Neuronal stem cell (in vitro differentiated cells): ENCODE measurements at regions not wholly inside any gene's neighbourhood (a gene's known extent, or its start where the extent isn't known, plus 50 kb on each side); places are given as distances from the start of the nearest gene placed in this dataset.

Source experiments
- DNase-seq: peaks from one replicate; pipeline ENCODE4 v3.0.0-alpha.2; 2013; ENCODE audit warnings: low spot score
- H2AFZ ChIP-seq: one replicate; pipeline ENCODE4 v1.6.1; 2013; ENCODE audit warnings: mild to moderate bottlenecking, low read length, inconsistent platforms
- H2AK5ac ChIP-seq: 2 replicates; pipeline ENCODE4 v1.6.1; 2013; ENCODE audit warnings: low read depth, mild to moderate bottlenecking, inconsistent platforms, low read length, moderate library complexity, mixed read lengths
- H2BK120ac ChIP-seq: 2 replicates; pipeline ENCODE4 v1.6.1; 2013; ENCODE audit warnings: low read depth, mild to moderate bottlenecking, inconsistent platforms, low read length, moderate library complexity, mixed read lengths
- H2BK12ac ChIP-seq: one replicate; pipeline ENCODE4 v1.6.1; 2013; ENCODE audit warnings: low read length, inconsistent platforms
- H2BK15ac ChIP-seq: 2 replicates; pipeline ENCODE4 v1.6.1; 2013; ENCODE audit warnings: mild to moderate bottlenecking, low read length, inconsistent platforms, mixed read lengths
- H2BK5ac ChIP-seq: one replicate; pipeline ENCODE4 v1.6.1; 2013; ENCODE audit warnings: inconsistent platforms, mild to moderate bottlenecking, low read length, moderate library complexity
- H3K14ac ChIP-seq: one replicate; pipeline ENCODE4 v1.6.1; 2013; ENCODE audit warnings: low read length, inconsistent platforms
- H3K18ac ChIP-seq: 2 replicates; pipeline ENCODE4 v1.6.1; 2013; ENCODE audit warnings: low read length, inconsistent platforms
- H3K23ac ChIP-seq: 2 replicates; pipeline ENCODE4 v1.6.1; 2013; ENCODE audit warnings: low read depth, mild to moderate bottlenecking, mixed read lengths, low read length, inconsistent platforms; ENCODE audit not compliant: poor library complexity
- H3K27ac ChIP-seq: replicated peaks from 3 replicates; pipeline ENCODE4 v1.5.1; 2013; ENCODE audit warnings: low read length, inconsistent platforms
- H3K27me3 ChIP-seq, 3 experiments: 2 replicates each; pipeline ENCODE4 v1.6.1; 2013; ENCODE audit warnings: low read length in 3 of 3, mild to moderate bottlenecking in 2 of 3, inconsistent platforms in 1 of 3, low read depth in 1 of 3, mixed read lengths in 1 of 3, moderate library complexity in 1 of 3; ENCODE audit not compliant: control insufficient read depth in 3 of 3, insufficient read depth in 3 of 3
- H3K36me3 ChIP-seq, 2 donors: replicated peaks in 1 of 2; 2 replicates each; pipeline ENCODE4 v1.6.1; 2013; ENCODE audit warnings: low read length in 2 of 2; ENCODE audit not compliant: control insufficient read depth in 2 of 2, insufficient read depth in 2 of 2
- H3K4ac ChIP-seq: 2 replicates; pipeline ENCODE4 v1.6.1; 2013; ENCODE audit warnings: inconsistent platforms, mild to moderate bottlenecking, low read length, moderate library complexity
- H3K4me1 ChIP-seq, 2 donors: 1 replicate in 1 of 2; 2 replicates in 1 of 2; pipeline ENCODE4 v1.6.1; 2013; ENCODE audit warnings: low read length in 2 of 2, low read depth in 1 of 2; ENCODE audit not compliant: control insufficient read depth in 2 of 2, insufficient read depth in 1 of 2
- H3K4me2 ChIP-seq: one replicate; pipeline ENCODE4 v1.6.1; 2013; ENCODE audit warnings: mild to moderate bottlenecking, low read length, inconsistent platforms; ENCODE audit not compliant: insufficient read depth, poor library complexity, severe bottlenecking
- H3K4me3 ChIP-seq, 2 donors: 2 replicates each; pipeline ENCODE4 v1.5.1; 2013; ENCODE audit warnings: low read length in 2 of 2, mild to moderate bottlenecking in 2 of 2, inconsistent platforms in 1 of 2, moderate library complexity in 1 of 2
- H3K79me1 ChIP-seq: one replicate; pipeline ENCODE4 v1.6.1; 2013; ENCODE audit warnings: low read depth, mild to moderate bottlenecking, inconsistent platforms, low read length, moderate library complexity
- H3K9ac ChIP-seq: one replicate; pipeline ENCODE4 v1.6.1; 2013; ENCODE audit warnings: mild to moderate bottlenecking, low read depth, low read length, inconsistent platforms; ENCODE audit not compliant: poor library complexity
- H3K9me3 ChIP-seq, 2 donors: replicated peaks in 1 of 2; 2 replicates each; pipeline versions ENCODE3 to v1.6.1; 2013; ENCODE audit warnings: low read length in 2 of 2, mild to moderate bottlenecking in 2 of 2, inconsistent platforms in 1 of 2, low read depth in 1 of 2, mixed read lengths in 1 of 2, moderate library complexity in 1 of 2; ENCODE audit not compliant: control insufficient read depth in 2 of 2, insufficient read depth in 1 of 2
- H4K8ac ChIP-seq: one replicate; pipeline ENCODE4 v1.6.1; 2013; ENCODE audit warnings: low read depth, mild to moderate bottlenecking, inconsistent platforms, low read length, moderate library complexity
- H4K91ac ChIP-seq: one replicate; pipeline ENCODE4 v1.6.1; 2013; ENCODE audit warnings: low read length, low read depth, mild to moderate bottlenecking, inconsistent platforms; ENCODE audit not compliant: poor library complexity
- WGBS, 2 donors: extraction: QIAGEN DNeasy Blood & Tissue Kit; methylation state at CpG; one replicate each; pipeline ENCODE4 v1.1.7; 2013; ENCODE audit warnings: missing lambda C conversion rate in 2 of 2, mixed read lengths in 1 of 2; ENCODE audit not compliant: insufficient read length in 2 of 2, insufficient replicate concordance in 1 of 2; ENCODE audit errors: extremely low coverage in 2 of 2; 5-methylcytosine and 5-hydroxymethylcytosine counted together

DNA sequence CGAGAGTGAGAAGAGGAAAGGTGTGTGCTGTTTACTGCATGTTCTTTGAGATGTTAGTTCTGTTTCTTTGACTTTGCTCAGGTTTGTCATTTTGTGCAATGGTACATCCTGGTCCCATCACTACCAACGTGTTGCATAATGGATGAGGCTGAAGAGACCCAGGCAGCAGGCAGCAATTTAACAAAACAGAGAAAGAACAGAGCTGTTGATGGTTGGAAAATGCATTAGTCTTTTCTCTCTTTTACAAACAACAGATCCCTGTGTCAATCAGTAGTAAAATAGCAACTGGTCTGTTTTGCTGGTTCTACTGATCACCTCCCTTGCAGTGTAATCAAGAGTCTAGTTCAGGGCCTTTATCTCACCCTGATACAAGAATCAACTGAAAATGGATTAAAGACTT, 64.8 kb upstream of the LIMCH1 start:
- Histone ChIP-seq H3K27ac (no peak overlapping the region), H4K91ac (no peak overlapping the region), H3K9me3 (no peaks in the 10 kb centered on the region), H3K4me2 (no peak overlapping the region), H3K18ac (no peak overlapping the region), H3K27me3 (no peaks in the 10 kb centered on the region), H2AFZ (no peak overlapping the region), H2BK12ac (no peak overlapping the region), H3K4me1 (peaks cover 12 to 24% of the 10 kb centered on the region in 2 donors), H2BK120ac (no peak overlapping the region), H3K36me3 (no peaks in the 10 kb centered on the region), H3K23ac (no peak overlapping the region), H3K79me1 (no peaks in the 10 kb centered on the region), H3K14ac (no peak overlapping the region), H3K9ac (no peak overlapping the region), H3K4ac (no peak overlapping the region), H4K8ac (no peak overlapping the region), H3K4me3 (no peak overlapping the region), H2BK15ac (no peak overlapping the region), H2AK5ac (no peak overlapping the region), H2BK5ac (no peak overlapping the region)
- no CpG with 5 or more reads among the region's 2 CpGs for WGBS, 2 donors
- DNase-seq = no peak

DNA sequence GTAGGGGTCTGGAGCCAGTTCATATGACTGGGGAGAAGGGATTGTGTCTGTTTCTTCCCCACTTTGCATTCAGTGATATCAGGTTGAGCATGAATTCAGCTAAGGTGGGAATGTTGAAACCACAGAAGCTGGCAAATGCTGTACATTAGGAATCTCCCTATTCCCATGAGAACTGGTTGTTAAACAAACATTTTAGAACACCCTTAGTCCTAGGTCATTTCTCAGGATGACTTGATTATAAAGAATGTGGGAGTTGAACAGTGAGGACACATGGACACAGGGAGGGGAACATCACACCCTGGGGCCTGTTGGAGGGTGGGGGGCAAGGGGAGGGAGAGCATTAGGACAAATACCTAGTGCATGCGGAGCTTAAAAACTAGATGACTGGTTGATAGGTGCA, 62.6 kb upstream of the LIMCH1 start:
- Histone ChIP-seq H3K79me1 (no peaks in the 10 kb centered on the region), H3K4me1 (peaks cover 9 to 22% of the 10 kb centered on the region in 2 donors), H3K4me3 (no peak overlapping the region), H3K27ac (no peak overlapping the region), H3K18ac (no peak overlapping the region), H3K14ac (no peak overlapping the region), H3K36me3 (no peaks in the 10 kb centered on the region), H3K27me3 (no peaks in the 10 kb centered on the region), H4K8ac (no peak overlapping the region), H3K9ac (no peak overlapping the region), H3K4ac (no peak overlapping the region), H2BK12ac (no peak overlapping the region), H2BK5ac (no peak overlapping the region), H4K91ac (no peak overlapping the region), H3K23ac (no peak overlapping the region), H3K9me3 (no peaks in the 10 kb centered on the region), H2BK120ac (no peak overlapping the region), H3K4me2 (no peak overlapping the region), H2BK15ac (no peak overlapping the region), H2AFZ (no peak overlapping the region), H2AK5ac (no peak overlapping the region)
- DNase-seq = no peak
- no CpG with 5 or more reads among the region's 1 CpG for WGBS, 2 donors

DNA sequence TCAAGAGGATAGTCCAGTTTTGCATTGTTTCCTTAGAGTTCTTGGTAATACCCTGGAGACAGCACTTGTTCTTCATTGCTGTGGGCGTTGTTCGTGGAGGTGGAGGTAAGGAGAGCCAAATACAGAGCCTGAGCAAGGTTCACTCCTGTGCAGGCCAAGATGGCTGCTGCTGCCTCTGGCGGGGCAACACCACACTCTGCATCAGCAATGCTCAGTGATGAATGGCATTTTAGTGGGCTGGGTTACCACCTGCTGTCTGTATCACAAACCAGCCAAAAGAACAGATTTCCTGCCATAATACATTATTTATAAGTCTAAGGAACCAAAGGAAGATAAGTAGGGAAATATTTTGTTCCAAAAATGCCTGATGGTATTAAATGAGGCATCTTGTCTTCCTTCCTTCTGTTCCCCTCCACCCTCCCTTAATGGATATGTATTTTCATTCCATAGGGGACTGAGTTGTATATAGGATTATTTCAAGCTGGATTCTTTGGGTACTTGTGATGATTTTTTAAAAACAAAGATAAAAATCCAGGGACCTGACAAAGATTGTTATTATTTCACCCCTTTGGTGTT, 61.6 kb upstream of the LIMCH1 start:
- no peak overlapping the region for H3K27ac ChIP-seq
- DNase-seq = no peak
- no peak overlapping the region for H4K91ac ChIP-seq
- no peaks in the 10 kb centered on the region for H3K36me3 ChIP-seq
- no peak overlapping the region for H3K4ac ChIP-seq
- H3K79me1 ChIP-seq = no peaks in the 10 kb centered on the region
- no peak overlapping the region for H3K18ac ChIP-seq
- H2AFZ ChIP-seq = no peak overlapping the region
- no peaks in the 10 kb centered on the region for H3K9me3 ChIP-seq
- no peaks in the 10 kb centered on the region for H3K27me3 ChIP-seq
- no peak overlapping the region for H2BK15ac ChIP-seq
- no peak overlapping the region for H3K23ac ChIP-seq
- H3K4me3 ChIP-seq = no peak overlapping the region
- no peak overlapping the region for H3K4me2 ChIP-seq
- peaks cover 9 to 17% of the 10 kb centered on the region in 2 donors for H3K4me1 ChIP-seq
- no peak overlapping the region for H3K14ac ChIP-seq
- no peak overlapping the region for H3K9ac ChIP-seq
- WGBS, 2 donors = no CpG with 5 or more reads among the region's 3 CpGs
- no peak overlapping the region for H2BK120ac ChIP-seq
- no peak overlapping the region for H2AK5ac ChIP-seq
- H2BK5ac ChIP-seq = no peak overlapping the region
- no peak overlapping the region for H4K8ac ChIP-seq
- no peak overlapping the region for H2BK12ac ChIP-seq

DNA sequence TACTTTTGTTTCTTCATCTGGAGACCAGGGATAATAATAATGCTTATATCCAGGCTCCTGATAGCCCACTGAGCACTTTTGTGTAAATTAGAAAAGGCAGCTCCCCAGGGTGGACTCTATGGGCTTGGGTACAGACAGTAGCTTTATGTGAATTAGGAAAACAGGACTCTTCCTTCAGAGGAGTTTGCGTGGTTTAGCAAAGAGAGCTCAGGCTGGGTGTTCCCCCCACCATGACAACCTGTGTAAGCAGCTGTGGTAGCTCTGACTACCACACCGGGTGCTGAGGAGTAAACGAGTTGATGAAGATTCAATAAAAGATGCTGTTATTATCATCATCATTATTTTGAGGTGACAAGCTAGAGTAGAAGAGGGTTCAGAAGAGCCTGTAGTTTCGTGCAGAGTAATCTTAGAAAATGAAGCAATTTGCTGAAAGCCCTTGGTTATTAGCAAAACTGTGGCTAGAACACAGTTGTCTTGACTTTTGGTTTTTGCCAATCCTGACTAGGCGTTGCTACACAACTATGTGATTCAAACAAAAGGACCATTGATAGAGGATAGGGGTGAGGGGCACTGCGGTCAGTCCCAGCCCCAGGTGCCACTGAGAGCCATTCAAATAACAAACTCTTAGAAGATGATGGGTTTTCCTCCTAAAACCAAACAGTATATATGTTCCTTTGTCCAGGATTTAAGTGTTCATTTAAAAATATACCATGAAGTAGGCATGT, 60.6 kb upstream of the LIMCH1 start:
- Histone ChIP-seq H2AFZ (no peak overlapping the region), H2BK15ac (no peak overlapping the region), H3K9ac (no peak overlapping the region), H2BK120ac (no peak overlapping the region), H2BK12ac (no peak overlapping the region), H2AK5ac (no peak overlapping the region), H3K36me3 (no peaks in the 10 kb centered on the region), H3K23ac (no peak overlapping the region), H3K14ac (no peak overlapping the region), H3K4ac (no peak overlapping the region), H3K79me1 (no peaks in the 10 kb centered on the region), H3K27ac (no peak overlapping the region), H3K4me2 (no peak overlapping the region), H3K9me3 (no peaks in the 10 kb centered on the region), H3K4me1 (peaks cover 8 to 14% of the 10 kb centered on the region in 2 donors), H3K27me3 (no peaks in the 10 kb centered on the region), H4K91ac (no peak overlapping the region), H4K8ac (no peak overlapping the region), H2BK5ac (no peak overlapping the region), H3K18ac (no peak overlapping the region), H3K4me3 (no peak overlapping the region)
- no peak for DNase-seq
- WGBS, 2 donors = no CpG with 5 or more reads among the region's 6 CpGs
